ENCODE measurements at regions not wholly inside any gene's neighbourhood (a gene's known extent, or its start where the extent isn't known, plus 50 kb on each side); places are given as distances from the start of the nearest gene placed in this dataset.

GRCh38 chr9:23611869-23612268 lies 214.2 kb downstream of the ELAVL2 start:
- DNase-seq: no peak

GRCh38 chr9:23615569-23615968 lies 210.5 kb downstream of the ELAVL2 start:
- no peak for DNase-seq

DNA sequence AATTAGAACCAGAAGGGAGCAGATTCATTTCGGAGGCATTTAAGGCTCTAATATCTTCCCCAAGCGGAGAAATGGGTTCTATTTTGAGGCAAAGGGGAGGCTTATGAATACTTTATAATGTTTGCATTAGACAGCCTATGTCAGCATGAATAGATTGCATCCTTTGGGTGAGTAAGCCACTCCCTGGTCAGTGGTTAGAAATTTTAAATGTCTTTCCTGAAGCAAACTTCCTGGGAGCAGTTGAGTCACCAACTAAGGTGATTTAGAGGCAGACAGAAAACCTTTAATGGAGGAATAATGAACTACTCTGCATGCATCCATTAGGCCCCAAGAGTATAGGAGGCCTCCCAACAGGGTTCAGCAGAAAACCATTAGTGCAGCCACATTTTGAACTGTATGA lies 204.9 kb downstream of the ELAVL2 start:
- no peak for DNase-seq

GRCh38 chr9:23621924-23622323 lies 204.1 kb downstream of the ELAVL2 start:
- no peak for DNase-seq

DNA sequence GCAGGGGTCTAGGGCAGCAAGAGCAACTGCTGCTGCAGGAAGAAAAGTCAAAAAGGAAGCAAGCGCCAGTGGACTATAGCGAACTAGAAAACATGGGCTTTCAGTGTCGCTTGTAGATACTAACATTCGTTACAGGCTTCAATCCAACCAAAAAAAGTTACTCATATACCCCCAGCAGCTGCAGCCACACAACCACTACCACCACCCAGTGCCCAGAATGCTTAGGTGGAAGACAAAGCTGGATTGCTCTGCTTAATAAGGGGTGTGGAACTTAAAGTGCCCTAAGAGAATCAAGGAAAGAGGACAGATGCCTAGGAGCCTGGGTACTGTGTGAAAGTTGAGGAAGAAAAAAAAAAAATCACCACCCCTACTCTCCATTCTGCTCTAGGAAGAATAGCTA lies 203.6 kb downstream of the ELAVL2 start:
- no peak for DNase-seq

DNA sequence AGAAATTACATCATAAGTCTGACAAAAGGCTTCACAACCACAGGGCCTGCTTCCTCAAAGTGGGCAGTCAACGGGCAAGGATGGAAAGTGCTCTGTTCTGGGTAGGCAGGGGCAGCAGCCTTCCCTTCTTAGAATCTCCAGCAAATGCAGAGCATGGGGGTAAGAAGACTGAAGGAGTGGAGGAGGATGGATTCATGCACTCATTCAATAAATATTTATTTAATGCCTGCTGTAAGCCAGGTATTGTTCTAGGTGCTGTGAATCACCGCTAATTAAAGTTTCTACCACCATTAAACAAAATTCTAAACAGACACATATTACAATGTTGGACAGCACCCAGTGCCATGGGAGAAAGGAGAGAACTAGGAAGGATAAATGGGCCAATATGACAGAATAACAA lies 195.6 kb downstream of the ELAVL2 start:
- DNase-seq: no peak

DNA sequence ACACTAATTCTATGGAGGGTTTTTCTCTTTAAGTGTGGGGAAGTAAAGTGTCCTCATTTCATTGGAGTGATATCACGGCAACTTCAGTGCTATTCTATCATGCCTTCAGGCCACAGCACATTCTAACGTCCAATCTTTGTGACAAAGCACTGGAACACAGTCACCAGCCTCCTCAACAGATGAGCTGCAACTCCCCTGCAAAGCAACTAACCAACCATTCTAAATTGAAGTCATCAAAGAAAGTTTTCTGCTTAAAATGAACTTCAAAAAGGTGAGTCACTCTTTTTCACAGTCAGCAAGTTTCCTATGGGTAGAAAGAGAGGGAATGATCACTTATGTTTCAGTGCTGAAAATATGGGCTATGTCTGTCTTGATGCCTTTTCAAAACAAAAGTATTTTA lies 190.8 kb downstream of the ELAVL2 start:
- no peak for DNase-seq

DNA sequence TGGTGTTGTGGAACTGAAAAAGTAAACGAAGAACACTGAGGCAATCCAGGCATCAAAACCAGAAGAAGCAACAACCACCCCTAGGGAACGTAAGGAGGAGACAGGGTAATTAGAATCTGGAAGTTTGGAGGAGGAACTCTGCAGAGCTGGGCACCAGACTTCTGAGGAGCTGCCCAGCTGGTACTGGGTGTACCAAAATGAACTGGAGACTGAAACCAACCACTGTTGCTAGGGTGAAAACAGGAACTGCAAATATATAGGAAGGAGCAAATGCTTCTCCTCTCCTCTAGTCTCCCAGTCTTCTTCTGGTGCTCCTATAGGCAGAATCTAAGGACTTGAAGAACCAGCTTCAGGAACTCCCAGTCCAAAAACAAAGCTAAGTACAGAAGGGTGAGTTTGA lies 189.8 kb downstream of the ELAVL2 start:
- no peak for DNase-seq

DNA sequence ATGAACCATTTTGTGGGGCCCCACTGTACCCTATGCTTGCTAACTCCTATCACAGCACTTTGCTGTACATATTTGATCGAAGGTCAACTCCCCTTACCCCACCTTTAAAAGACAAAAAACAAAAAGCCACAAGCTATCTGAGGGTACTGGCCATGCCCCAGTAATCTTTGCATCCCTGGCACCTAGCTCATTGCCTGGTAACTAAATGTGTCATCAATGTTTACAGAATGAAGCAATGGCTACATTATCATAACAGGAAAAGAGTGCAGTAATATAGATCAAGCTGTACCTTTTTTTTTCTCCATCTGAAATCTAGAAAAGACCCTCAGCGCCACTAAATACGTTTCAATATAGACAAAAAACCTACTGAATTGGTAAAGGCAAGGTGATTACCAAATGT lies 188.0 kb downstream of the ELAVL2 start:
- no peak for DNase-seq

GRCh38 chr9:23638837-23639426 lies 187.1 kb downstream of the ELAVL2 start:
- DNase-seq: no peak
